Pons (tissue), 1 donor: ENCODE measurements at regions not wholly inside any gene's neighbourhood (a gene's known extent, or its start where the extent isn't known, plus 50 kb on each side); places are given as distances from the start of the nearest gene placed in this dataset.

Source experiments
- DNase-seq: peaks from one replicate; pipeline ENCODE4 v3.0.0-alpha.2; 2016; ENCODE audit warnings: low spot score

DNA sequence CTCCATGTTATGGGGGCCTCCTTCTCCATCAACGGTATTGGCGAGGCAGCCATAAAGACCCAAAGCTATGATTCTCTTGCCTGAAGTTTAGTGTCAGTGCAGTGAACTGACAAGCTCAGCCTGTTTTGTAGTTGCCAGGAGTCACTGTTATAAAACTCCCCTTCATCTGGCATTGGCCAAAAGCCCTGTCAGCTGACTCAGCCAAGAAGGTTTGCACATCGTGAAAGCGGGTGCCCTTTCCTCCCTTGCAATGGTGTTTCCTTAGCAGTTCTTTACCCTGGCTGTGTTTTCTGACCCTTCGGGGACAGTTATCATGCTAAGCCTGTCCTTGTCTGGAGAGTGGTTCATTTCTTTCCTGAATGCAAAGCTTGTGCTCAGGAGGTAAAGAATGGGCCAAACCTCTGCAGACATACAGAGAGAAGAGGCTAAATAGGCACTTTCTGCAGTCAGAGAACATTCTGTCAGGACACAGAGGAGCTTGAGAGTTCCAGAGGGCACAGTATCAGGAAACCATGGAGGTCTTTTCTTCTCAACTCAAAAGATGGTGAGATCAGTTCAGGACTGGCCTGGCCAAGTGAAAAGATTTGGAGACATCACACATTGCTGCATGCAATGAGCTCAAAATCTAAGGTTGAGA, 414.2 kb downstream of the ZNF521 start:
- DNase-seq: peak; percentile 49

GRCh38 chr18:24940416-24940815, 411.6 kb downstream of the ZNF521 start:
- DNase-seq: no peak

DNA sequence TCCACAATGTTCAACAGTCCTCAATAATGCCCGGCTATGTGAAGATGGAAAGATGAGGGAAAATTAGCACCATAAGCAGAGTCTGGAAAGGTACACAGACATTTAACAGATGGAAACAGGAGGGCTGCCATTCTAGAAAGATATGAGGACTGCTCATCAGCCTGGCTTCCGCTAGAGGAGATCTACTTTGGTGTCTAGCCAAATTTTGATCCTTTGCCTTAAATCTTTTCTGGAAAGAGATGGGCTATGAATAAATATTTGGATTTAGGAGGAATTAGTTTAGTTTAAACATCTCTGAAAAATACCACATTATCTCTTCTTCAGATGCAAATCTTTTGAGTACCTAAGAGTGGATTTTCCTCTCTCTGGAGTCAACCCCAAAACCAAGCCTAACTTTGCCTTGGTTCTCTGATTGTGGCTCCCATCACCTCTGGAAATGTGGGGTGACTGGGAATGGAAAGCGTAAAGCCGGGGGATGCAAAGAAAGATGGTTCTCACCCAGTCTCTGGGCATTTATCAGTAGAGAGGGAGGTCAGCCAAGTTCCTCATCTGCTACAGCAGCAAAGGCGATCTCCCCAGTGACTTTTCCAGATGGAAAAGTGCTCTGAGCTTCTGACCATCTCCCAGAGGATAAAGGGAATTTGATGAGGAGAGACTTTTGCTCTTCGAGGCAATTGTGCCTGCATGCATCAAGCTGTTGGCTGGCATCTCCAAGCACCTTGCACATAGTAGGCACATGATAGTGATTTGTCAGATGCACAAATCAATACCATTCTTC, 410.6 kb downstream of the ZNF521 start:
- DNase-seq: no peak

GRCh38 chr18:24942144-24942543, 409.8 kb downstream of the ZNF521 start:
- no peak for DNase-seq

- DNase-seq: no peak
Measured at GRCh38 chr18:24947521-24948305, 404.3 kb downstream of the ZNF521 start.

DNA sequence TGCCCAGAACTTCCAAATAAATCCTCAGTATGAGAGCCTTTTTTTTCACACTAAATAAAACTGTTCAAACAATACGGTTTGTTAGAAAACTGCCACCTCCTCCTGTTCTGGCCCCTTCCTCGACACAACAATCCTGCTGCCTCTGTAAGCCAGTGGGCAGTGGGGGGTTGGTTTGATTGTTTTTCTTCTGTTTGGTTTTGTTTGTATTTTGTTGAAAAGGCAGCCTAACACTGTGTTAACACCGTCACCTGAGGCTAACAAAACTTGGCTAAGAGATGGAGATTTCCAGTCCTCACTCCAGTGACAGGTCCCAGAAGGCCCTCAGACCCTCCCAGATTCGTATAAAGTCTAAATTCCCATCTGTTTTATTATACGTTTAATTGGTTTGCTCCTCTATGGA, 402.1 kb downstream of the ZNF521 start:
- DNase-seq: no peak

DNA sequence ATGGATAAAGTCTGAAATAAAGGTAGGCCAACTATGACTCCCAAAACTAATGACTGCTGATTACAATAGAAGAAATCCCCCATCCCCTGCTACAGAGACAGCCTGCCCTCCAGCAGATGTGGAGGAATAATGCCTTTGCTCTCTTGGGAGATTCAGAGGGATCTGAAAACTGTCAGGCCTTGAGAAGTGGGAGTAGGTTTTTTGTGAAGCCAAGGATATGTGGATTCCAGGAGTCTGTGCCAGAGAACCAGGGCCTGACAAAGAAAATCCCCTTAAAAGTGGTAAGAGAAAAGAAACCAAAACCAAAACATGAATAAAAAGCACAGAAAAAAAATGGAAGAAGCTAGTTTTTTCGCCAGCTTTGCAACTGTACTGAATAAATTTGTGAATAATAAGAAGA, 397.6 kb downstream of the ZNF521 start:
- no peak for DNase-seq

DNA sequence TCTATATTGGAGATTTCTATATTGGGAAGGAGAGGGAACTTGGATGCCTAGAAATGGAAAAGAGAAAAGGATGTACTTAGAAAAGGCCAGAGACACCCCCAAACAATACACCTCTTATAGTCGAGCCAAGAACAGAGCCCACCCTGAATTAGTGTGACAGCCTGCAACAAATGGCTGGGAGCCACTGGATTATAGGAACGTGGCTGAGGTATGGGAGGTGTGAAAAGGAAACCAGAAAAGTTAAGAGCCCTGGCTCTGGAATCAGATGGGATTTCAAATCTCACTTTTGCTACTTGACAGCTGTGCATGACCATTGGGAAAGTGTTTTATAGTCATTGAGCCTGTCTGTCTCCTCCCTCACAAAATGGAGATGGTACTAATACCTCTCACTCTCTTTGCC, 394.0 kb downstream of the ZNF521 start:
- DNase-seq: no peak

DNA sequence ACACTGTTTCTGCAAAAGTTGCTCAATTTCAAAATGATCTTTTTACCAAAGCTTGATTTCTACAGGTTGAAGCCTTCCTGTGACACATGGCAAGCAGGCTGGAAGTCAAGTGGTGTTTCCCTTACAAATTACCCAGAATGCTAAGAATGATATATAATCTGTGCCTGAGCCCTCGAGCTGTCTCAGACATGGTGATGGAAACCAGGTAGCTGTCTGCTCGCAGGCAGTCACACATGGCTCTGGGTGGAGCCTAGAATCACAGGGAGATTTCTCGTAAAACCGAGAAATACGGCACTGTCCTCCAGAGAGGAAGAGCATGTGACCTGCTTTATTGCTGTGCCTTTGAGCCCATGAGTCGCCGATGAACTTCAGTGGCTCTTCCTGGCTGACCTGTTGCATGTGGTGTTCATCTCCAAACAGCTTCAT, 392.9 kb downstream of the ZNF521 start:
- DNase-seq: no peak

DNA sequence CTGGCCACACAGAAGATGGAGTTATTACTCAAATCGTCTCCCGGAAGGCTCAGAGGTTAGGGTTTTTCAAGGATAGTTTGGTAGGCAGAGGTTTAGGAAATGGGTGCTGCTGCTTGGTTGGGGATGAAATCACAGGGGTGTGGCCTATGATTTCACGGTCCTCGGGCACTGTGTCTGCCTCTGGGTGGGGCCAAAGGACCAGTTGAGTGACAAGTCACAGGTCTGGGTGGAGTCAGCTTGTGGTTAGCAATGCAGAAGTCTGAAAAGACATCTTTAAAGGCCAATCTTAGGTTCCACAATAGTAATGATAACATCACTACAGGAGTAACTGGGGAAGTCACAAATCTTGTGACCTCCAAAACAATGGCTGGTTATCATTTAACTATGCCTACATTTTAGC, 387.8 kb downstream of the ZNF521 start:
- no peak for DNase-seq

GRCh38 chr18:24968238-24968775, 383.7 kb downstream of the ZNF521 start:
- DNase-seq: no peak

DNA sequence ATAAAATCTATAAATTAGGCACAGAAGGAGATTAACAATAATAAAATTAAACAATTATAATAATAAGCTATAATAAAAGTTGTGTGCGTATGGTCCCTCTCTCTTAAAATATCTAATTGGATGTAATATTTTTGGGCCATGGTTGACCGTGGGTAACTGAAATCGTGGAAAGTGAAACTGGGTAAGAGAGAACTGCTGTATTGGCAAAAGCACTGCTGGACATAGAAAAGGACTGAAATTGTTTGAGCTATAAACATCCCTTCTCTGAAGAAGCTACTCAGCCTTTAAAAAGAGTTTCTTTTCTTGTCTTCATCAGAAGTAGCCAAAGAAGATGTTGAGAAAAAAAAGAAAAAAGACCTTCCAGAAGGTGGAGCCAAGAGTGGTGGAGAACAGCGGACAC, 379.4 kb downstream of the ZNF521 start:
- DNase-seq: no peak

- no peak for DNase-seq
Measured at GRCh38 chr18:24974431-24974830, 377.5 kb downstream of the ZNF521 start.

GRCh38 chr18:24975496-24976372, 376.2 kb downstream of the ZNF521 start:
- DNase-seq: no peak

DNA sequence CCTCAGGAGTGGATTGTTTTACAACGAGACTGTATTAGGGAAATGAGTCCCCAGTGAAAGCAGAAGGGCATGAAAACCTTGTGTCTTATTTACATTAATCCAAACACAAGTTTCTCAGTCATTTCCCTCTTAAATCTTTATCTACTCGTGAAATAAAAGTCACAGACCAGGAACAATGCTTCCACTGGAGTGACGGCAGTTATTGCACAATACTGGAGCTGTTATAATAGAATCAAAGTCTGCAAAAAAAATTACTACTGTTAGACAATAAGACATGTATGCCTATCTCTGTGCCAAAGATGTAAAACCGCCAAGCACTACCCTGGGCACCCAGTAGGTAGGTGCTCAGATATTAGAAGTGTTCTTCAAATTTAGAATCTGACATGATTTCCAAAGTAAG, 375.5 kb downstream of the ZNF521 start:
- DNase-seq: no peak

GRCh38 chr18:24979235-24979634, 372.7 kb downstream of the ZNF521 start:
- no peak for DNase-seq

GRCh38 chr18:24982831-24983230, 369.1 kb downstream of the ZNF521 start:
- no peak for DNase-seq

DNA sequence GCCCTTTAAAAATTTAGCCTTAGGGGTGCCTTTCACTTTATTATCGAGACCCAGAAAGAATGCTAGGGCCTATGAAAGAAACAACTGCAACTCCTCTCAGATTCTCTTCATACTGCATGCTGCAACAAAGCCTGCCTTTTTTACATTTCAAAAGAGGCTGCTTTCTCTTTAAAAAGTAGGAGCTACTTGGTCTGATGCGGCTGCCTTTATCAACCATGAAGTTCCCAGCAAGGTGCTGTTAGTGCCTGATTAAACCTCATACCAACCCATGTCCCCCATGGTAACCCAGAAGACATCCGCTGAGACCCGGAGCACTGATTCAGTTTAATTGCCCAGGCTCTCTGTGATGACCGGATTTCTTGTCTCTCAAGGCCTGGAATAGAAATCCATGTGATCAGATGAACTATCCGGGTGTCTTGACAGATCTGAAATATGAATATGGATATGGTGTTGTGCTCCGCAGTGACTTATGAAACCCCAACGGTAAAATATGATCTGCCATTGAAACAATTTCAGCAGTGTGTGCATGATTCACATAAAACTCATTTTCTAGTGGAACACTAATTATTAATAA, 368.3 kb downstream of the ZNF521 start:
- DNase-seq: no peak

- DNase-seq: no peak
Measured at GRCh38 chr18:24985586-24985985, 366.4 kb downstream of the ZNF521 start.

- DNase-seq: no peak
Measured at GRCh38 chr18:24986666-24987302, 365.2 kb downstream of the ZNF521 start.
